Stimulated activated CD4-positive, alpha-beta T cell treated with anti-CD3 and anti-CD28 coated beads, Interleukin-15, amount 100 ng/mL, for 24 hours (primary cell): ENCODE measurements at regions not wholly inside any gene's neighbourhood (a gene's known extent, or its start where the extent isn't known, plus 50 kb on each side); places are given as distances from the start of the nearest gene placed in this dataset.
"Not testable (repeated sequence)": the region's sequence is repeated elsewhere in the genome, so short reads cannot be mapped to it uniquely, and the experiment has no call there.

ENCODE experiments used
- DNase-seq: peaks from one replicate; pipeline ENCODE4 v3.0.0-alpha.2; 2020

DNA sequence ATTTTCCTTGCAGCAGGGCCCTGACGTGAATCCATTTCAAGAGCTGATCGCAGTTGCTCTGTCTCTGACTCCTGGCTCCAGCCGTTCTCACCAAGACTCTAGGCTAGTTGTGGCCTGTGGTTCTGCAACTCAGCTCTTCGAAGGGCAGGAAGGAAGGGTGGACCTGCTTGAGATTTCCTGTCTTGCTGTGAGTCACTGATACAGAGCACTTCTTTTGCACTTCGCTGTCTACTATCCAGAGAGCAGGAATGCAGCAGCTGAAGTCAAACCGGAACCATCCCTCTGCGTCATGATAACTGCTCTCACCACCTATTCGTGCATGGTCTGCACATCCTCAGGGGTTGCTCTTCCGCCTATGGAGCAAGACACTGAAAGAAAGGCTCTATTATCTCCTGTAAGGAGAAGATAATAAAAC, 59.7 kb downstream of the RAP2B start:
- DNase-seq: peak; percentile 65

DNA sequence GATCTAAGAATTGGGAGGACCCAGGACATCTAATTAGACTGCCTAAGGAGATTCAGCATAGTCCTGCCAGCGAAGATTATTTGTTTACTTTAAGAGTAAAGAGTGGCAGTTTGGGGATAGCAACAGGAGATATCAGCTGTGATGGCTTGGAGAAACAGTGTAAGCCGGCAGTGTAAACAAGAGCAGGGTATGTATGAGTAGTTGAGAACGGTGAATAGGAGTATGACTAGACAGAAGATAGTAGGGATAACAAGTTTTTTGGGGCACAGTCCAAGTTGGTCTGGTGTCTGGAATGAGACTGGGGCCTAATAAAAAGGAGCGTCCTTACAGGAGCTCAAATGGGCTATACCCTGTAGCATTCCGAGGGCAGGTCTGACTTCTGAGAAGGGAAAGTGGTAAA, 64.9 kb downstream of the RAP2B start:
- DNase-seq: not testable (repeated sequence)

DNA sequence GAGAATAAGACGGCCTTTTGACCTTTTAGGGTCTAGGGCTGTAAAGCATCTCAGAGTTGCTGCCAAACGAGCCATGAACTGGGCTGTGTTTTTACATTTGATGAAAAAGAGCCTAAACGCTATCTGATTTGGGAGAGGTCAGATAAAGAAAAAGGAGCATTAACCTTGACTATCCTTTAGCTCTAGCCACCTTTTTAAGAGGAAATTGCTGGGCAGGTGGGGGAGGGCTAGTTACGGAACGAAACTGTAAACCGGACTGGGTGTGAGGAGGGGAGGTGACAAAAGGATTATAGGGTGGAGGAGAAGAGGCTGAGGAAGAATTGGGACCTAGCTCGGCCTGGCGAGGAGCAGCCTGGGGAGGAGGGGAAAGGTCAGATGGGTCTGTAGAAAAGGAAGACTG, 68.4 kb downstream of the RAP2B start:
- not testable (repeated sequence) for DNase-seq

DNA sequence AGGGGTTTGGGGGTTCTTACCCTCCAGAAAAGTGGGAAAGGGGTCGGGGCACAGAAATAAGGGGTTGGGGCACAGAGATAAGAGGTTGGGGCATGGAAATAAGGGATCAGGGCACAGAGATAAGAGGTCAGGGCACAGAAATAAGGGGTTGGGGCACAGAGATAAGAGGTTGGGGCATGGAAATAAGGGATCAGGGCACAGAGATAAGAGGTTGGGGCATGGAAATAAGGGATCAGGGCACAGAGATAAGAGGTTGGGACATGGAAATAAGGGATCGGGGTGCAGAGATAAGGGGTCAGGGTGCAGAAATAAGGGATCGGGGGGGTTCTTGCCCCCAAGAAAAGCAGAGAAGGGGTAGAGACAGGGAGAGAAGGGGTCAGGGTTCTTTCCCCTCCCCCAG, 69.2 kb downstream of the RAP2B start:
- not testable (repeated sequence) for DNase-seq

DNA sequence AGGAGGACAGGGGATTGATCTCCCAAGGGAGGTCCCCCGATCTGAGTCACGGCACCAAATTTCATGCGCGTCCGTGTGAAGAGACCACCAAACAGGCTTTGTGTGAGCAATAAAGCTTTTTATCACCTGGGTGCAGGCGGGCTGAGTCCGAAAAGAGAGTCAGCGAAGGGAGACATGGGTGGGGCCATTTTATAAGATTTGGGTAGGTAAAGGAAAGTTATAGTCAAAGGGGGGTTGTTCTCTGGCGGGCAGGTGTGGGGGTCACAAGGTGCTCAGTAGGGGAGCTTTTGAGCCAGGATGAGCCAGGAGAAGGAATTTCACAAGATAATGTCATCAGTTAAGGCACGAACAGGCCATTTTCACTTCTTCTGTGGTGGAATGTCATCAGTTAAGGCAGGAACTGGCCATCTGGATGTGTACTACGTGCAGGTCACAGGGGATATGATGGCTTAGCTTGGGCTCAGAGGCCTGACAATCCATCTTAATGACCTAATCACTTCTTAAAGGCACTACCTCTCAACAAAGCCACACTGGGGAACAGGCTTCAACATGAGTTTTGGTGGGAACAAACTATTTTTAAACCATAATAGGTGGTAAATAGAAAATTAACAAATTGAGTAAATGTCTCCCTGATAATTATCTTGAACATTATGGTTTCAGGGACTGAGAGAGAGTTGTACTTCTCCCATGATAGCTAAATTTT, 70.2 kb downstream of the RAP2B start:
- DNase-seq: not testable (repeated sequence)

DNA sequence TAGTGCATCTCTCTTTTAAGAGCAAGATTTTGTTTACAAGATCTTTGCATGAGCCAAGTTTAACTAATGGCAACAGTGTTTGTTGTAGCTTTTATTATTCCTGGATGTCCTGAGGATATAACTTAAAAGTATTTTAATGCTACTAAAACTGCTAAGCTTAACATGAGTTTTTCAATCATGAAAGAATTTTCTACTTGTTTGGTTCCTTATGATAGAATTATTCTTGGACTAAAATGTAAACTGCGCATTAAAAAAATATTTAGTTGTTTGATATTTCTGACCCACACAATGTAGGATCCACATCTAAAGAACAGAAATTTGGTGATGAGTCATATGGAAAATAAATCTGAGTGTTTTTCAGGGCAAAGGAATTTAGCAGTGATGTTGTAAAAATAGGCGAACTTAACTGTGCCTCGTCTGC, 70.8 kb downstream of the RAP2B start:
- no peak for DNase-seq

DNA sequence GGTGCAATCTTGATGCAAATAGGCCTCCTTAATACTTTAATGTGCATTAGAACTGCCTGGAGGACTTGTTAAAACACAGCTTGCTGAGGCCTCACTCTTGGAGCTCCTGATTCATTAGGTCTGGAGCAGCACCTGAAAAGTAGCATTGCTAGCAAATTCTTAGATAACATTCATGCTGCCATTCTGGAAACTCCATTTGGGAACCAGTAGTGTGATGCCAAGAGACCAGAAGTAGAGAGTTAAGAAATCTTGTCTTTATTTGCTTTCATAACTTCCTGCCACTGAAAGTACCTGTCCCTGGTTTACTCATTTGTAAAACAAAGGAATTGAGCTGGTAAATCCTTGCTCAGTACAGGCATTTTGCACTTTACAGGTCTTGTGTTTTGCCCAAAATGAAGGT, 72.0 kb downstream of the RAP2B start:
- no peak for DNase-seq

DNA sequence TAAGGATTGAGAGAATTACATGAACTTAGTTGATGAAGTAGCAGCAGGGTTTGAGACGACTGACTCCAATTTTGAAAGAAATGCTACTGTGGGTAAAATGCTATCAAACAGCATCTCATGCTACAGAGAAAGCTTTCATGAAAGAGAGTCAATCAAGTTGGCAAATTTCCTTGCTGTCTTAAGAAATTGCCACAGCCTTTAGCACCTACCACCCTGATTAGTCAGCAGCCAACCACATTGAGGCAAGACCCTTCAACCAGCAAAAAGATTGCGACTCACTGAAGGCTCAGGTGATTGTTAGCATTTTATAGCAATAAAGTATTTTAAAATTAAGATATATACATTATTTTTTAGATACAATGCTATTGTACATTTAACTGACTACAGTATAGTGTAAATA, 80.9 kb downstream of the RAP2B start:
- no peak for DNase-seq

DNA sequence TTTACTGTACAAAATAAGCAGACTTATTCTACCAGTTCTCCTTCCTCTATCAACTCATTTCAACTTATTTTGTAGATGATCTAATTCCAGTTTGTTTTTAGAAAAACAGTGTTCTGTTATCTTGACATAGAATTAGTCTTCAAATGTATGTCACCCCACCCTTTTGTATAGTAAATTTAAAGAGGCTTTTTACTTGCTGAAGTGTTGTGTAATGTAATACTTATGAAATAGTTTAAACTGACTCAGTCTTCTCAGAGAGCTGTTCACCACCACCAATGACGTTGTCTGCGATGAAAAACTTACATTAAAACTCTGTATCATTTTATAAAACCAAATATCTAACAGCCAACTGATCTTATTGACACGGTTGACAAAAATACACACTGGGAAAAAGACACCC, 82.9 kb downstream of the RAP2B start:
- no peak for DNase-seq

DNA sequence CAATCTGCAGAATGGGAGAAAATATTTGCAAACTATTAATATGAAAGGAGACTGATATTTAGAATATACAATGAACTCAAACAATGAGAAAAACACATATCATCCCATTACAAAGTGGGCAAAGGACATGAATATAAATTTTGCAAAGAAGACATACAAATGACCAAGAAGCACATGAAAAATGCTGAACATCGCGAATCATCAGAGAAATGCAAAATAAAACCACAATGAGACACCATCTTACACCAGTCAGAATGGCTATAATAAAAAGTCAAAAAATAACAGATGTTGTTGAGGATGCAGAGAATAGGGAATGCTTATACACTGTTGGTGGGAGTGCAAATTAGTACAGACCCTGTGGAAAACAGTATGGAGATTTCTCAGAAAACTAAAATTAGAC, 83.6 kb downstream of the RAP2B start:
- DNase-seq: no peak

DNA sequence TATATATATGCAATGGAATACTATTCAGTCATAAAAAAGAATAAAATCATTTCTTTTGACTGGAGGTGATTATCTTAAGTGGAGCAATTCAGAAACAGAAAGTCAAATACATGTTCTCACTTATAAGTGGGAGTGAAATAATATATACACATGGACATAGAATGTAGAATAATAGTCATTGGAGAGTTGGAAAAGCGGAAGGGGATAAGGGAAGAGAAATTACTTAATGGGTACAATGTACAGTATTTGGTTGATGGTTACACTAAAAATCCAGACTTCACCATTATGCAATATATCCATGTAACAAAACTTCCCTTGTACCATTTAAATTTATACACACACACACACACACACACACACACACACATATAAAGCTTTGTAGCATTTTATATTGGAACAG, 84.3 kb downstream of the RAP2B start:
- DNase-seq: no peak

DNA sequence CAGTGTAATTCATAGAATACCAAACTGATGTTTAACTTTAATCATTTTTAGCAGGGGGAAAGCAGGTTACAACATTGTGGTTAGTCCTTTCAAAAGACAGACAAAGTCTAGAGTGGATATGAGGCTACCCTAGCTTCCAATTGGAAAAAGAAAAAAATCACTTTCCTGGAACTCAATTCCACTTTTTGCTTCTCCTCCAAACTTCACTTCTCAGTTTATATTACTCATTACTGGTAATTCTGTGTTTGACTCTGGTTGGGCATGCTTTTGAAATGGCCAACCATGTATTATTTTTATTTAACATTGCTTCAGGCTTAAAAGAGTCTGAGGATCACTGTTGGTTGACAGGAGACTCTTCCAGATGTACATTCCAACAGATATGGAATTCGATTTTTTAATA, 84.8 kb downstream of the RAP2B start:
- no peak for DNase-seq

DNA sequence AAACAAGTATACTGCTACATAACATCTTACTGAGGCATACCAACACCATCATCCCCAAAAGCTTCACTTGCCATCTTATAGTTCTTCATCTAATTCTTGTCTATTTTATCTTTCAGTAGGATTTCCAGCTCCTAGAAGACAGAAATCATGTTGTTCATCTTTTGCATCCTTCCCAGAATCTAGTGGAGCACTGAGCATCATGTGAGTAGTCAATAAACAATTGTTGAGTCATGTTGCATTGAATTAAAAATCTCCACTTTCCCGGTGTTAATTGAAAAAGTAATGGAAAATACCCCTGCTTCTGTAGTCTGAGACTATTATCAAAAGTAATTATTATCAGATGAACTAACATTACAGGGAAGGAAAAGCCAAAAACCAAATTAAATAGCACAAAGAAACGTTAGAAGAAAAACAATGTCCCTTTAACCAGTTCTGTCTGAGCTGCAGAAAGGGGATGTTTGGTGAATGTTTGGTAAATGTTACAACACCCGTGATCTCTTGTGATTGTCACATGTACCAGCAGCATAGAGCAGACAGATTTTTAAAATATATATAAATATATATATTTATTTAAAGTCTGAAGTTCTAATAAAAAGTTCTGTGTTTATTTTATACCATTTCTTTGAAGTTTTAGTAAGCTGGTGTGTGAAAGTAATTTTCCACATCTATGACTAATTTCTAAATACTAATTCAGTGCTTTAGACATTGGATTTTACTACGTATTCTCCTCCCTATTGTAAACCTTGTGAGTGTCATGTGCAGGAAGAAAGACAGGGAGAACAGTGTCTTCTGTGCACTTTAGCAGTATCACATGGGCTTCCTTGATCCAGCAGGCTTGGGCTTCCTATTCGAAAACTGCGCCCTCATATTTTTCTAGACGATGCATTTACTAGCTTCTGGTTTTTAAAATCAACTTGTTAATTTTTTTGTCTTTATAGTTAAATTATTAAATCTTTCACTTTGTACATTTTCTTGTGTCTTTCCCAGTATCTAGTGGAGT, 85.6 kb downstream of the RAP2B start:
- DNase-seq: no peak

DNA sequence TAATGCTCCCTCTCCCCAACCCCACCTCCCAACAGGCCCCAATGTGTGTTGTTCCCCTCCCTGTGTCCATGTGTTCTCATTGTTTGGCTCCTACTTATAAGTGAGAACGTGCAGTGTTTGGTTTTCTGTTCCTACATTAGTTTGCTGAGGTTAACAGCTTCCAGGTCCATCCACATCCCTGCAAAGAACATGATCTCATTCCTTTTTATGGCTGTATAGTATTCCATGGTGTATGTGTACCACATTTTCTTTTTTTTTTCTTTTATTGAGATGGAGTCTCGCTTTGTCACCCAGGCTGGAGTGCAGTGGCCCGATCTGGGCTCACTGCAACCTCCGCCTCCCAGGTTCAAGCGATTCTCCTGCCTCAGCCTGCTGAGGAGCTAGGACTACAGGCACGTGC, 86.8 kb downstream of the RAP2B start:
- DNase-seq: not testable (repeated sequence)

DNA sequence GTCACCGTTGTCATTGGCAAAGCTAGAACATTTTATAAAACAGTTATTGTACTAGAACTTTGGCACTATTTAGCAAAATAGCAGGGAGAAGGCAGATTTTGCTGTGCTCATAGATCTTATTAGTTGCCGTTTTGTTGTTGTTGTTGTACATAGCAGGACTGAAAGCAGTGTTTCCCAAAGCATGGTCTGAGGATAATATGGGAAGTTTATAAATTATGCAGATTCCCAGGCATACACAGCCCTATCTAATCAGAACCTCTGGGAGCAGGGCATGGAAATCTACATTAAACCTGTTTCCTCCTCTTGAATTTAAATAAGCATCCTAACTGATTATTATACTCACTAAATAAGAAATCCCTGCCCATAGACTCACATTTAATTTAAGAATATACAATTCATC, 87.9 kb downstream of the RAP2B start:
- no peak for DNase-seq

DNA sequence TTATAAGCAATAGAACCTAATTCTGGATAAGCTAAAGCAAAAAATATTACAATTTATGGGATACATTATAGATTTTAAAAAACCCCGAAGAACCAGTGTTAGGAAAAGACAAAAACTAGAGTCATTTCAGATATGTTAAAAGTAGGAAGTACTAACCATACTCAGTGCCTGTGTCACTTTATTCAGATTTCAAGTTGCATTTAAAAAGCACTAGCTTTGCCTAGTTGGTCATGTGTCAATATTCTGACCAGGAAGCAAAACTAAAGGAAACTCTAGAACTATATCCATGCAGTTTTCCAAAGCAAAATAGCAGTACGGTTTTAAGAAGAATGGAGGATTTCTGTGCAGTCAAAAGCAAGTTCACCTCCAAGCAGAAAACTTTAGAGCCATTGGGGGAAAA, 88.4 kb downstream of the RAP2B start:
- DNase-seq: no peak

DNA sequence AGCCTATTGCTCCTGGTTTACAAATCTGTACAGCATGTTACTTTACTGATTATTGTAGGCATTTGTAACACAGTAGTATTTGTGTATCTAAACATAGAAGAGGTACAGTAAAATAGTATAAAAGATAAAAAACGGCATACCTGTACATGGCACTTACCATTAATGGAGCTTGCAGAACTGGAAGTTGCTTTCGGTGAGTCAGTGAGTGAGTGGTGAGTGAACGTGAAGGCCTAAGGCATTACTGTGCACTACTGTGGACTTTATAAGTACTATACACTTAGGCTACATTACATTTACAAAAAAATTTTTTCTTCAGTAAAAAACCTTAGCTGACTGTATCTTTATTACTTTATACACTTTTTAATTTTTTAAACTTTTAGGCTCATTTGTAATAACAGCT, 90.9 kb downstream of the RAP2B start:
- no peak for DNase-seq

DNA sequence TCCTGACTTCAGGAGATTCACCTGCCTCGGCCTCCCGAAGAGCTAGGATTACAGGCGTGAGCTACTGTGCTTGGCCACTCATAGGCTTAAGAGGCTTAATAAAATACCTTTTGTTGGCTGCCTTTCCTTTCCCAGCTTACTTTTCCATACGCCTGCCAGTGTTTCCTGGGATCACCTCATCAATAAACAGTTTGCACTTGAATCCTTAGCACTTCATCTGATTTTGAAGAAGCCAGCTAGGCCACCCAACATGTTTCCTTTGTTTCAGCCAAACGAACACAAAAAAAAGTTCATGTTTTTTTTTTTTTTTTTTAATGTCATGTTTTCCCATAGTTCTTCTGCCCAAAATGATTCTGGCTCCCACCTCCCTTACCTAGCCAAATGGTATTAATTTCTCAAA, 92.3 kb downstream of the RAP2B start:
- no peak for DNase-seq

DNA sequence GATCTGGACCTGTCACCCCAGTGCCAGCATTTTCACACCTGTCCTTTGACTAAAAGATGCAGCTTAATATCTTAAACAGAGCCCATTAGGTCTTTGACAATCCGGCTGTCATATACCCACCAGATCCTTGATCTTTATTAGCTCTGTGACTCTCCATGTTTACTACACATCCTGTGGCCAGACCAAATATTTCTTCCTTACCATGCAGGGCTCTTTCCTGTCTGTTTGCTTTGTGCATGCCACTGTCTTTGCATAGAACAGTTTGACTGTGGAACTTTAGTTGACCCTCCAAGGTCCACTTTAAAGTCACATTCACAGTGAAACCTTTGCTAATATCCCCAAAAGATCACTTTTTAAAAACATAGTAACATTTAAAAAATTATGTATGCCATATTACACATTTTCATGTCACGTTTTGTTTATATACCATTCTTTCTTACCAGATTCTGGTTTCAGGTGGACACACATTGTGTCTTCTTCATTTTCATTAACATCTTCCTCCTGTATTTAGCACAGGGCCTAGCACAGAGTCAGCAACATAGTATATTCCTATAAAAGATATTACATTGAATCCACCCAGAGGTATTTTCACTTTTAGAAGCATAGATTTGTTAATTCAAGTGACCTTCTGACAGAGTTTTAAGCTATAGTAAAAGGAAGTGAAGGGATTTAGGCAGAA, 95.8 kb downstream of the RAP2B start:
- no peak for DNase-seq

DNA sequence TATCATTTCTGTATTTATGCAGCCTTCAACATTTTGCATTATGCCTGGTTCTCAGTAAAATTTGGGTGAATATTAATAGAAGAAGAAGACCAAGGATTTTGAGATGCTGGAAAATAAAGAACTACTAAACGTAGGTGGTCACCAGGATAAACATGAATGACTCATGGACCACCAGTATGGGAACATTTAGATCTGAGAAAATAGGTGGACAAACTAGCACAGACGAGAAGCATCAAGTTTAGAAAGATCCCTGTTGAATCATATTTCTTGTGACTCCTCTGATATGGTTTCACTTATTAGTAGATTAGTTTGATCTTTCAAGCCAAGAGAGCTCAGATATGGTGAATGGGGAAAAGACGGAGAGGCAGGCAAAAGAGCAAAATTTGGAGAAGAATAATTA, 97.9 kb downstream of the RAP2B start:
- no peak for DNase-seq

DNA sequence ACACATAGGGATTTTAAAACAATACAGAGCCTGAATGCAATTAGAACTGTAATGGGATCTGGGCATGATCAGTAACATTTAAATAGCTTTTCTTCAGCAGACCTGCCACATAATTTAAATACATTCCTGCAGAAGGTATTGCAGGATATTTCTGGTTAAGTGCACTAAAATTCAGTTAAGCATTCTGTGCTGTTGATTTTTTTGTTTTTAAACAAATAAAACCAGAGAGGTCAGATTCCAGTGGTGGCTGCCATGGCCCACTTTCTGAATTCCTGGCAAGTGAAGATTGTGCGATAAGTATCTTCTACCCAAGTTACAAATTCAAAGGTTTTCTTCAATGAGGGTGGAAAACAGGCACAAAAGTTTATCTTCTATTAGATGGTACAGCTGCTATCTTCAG, 98.7 kb downstream of the RAP2B start:
- DNase-seq: no peak

DNA sequence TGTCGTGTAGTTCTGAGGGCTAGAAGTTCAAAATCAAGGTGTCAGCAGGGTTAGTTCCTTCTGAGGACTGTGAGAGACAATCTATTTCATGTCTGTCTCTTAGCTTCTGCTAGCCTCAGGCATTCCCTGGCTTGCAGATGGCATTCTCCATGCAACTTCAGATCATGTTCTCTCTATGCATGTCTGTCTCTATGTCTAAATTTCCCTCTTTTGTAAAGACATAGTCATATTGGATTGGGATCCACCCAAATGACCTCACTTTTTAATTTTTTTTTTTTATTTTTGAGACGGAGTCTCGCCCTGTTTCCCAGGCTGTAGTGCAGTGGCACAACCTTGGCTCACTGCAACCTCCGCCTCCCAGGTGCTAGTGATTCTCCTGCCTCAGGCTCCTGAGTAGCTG, 104.6 kb downstream of the RAP2B start:
- no peak for DNase-seq

DNA sequence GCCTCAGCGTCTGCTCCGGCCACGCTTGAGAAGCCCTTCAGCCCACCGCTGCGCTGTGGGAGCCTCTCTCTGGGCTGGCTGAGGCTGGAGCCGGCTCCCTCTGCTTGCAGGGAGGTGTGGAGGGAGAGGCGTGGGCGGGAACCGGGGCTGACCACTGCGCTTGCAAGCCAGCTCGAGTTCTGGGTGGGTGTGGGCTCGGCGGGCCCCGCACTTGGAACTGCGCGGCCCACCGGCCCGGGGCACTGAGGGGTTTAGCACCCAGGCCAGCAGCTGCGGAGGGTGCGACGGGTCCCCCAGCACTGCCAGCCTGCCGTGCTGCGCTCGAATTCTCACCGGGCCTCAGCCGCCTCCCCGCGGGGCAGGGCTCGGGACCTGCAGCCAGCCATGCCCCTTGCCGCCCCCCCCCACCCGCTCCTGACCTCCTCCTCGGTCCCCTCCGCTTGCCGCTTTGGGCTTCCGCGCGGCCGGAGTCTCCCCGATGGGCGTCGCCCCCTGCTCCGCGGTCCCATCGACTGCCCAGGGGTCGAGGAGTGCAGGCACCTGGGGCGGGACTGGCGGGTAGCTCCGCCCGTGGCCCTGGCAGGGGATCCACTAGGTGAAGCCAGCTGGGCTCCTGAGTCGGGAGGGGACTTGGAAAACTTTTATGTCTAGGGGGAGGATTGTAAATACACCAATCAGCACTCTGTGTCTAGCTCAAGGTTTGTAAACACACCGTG, 106.7 kb downstream of the RAP2B start:
- no peak for DNase-seq
